ENCODE measurements at regions not wholly inside any gene's neighbourhood (a gene's known extent, or its start where the extent isn't known, plus 50 kb on each side); places are given as distances from the start of the nearest gene placed in this dataset.
"Not testable (repeated sequence)": the region's sequence is repeated elsewhere in the genome, so short reads cannot be mapped to it uniquely, and the experiment has no call there.

DNA sequence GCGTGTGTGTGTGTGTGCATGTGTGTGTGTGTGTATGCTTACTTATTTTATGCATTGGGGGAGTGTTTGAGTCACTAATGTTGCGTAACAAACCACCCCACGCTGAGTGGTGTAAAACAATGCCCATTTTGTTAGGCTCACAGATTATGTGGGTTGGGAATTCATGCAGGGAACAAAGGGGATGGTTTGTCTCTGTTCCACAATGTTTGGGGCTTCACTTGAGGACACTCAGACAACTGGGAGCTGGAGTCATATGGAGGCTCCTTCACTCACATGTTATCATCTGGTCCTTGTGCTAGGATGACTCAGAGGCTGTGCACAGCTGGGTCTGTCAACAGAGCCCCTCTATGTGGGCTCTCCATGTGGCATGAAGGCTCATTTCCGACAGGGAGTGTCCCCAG is 51.3 kb upstream of the LARGE1 start:
- DNase-seq, result no peak

DNA sequence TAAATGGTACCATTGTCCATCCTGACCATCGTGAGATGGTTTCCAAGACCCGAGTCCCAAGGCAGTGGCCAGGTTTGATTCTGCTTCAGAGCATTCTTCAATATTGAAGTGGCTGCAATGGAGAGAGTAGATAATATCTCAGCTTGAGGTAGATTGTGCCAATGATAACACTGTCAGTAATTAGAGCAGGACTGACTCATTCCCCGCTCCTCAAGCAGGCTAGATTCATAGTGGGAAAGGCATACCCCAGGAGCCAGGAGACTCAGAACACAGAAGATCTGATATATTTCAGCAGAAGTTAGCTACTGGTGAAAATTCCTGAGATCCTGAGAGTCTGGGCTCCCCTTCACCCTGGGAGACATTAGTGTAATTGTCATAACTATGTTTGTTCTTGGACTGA is 55.6 kb upstream of the LARGE1 start:
- no peak for DNase-seq

DNA sequence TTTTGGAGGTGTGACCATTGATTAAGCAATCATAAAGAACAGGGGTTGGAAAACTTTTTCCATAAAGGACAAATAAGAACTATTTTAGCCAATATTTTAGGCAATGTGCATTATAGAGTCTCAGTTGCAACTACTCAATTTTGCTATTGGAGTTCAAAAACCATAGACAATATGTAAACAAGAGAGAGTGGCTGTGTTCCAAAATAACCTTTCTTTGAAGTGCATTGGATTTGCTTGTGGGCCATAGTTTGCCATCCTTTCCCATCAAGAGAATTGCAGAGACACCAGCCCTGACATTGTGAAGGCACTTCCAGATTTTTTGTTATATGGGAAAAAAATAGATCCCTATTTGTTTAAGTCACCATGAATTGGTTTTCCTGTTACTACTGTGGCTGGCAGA is 63.3 kb upstream of the LARGE1 start:
- no peak for DNase-seq

DNA sequence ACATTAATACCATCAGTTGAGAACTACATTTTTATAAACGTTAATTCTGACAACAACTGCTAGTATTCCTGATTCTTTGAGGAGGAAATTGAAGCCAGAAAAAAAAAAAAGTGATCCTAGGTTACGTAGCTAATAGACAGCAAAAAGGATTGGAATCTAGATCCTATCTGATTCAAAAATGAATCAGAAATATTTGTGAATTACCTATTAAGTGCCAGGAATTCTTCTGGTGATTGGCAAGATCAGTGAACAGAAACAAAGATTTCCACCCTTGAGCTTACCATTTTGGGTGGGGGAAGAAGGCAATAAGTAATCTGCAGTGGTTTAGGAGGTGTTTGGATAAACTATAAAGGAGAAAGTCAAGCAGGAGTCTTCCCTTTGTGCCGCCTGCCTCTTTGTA is 63.9 kb upstream of the LARGE1 start:
- no peak for DNase-seq

DNA sequence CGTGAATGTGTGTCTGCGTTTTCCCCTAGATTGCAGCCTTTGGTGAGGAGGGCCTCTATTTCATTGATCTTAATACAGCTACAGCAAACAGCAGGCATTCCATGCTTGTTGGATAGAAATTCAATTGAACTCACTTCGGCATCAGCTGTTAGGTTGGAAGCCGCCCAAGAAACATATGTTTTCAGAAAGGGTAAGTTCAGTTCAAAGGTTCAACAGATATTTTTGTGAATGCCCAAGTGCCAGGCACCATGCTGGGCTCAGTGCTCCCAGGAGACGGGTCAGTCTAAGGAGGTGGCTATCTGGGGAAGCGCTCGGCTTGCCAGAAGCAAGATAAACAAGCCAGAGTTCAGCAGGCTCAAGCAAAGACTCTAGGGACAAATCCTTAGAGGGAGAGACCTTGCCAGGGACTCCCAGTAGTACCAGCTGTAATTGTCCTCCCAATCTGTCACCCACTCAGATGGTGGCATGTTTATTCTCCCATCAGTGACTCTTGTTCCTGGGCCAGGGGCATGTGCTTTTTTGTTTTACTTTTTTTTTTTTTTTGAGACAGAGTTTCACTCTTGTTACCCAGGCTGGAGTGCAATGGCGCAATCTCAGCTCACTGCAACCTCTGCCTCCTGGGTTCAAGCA is 64.5 kb upstream of the LARGE1 start:
- DNase-seq, result no peak

DNA sequence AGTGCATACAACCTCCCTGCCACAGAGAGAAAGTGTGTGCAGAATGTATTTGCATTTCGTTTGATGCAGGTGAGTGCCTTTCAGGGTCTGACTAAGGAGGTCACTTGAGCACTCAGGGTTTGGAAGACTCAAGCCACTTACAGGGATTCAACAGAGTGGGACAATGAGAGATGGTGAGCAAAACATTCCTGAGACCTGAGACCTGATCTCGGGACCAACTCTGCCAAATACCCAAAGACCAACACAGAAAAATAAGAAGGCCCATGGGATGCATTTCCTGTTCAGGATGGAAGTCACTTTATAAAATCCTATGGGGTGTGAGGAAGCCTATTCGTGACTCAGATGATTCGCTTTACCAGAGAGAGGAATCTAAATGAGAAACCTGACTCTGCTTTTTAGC is 65.2 kb upstream of the LARGE1 start:
- DNase-seq, result no peak

DNA sequence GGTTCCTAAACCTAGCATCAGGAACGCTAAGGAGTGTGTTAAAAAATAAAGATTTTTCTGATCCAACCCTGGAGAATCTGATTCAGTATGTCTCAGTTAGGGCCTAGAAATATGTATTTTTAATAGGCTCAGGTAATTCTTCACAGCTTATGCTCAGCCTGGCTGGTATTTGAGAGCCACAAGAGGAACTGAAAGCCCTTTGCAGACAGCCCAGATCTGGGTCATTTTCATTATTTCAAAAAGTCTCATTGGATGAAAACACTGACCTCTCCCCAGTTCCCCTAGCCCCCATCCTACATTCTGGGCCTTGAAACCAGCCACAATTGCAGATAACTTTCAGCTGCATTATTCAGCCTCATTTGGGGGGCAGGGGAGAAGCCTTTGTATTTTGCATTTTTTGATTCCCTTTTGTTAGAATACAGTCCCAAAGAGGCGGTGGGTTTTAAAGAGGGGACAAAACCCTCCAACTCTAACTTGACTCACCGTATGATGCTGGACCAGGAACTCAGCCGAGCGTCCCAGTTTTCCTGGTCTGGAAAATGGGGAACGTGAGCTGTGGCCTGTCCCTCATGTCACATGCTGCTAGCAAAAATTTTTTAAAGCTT is 66.0 kb upstream of the LARGE1 start:
- no peak for DNase-seq

DNA sequence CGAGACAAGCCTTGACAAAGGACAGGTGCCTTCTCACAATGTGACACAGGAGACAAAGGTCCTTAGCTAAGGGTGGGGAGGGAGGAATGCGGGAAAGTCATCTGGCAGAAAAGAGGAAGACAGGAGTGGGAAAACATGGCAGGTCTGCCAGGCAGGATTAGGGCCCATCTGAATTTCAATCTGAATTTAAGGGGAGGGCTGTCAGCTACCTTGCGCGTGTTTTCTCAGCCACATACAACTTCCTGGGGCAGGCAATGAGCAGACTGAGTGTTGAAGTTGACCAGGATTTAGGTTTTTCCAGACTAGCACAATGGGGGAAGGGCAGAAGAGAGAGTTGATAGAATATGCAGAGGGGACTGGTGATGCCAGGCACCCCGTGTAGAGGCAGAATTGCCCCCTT is 66.7 kb upstream of the LARGE1 start:
- DNase-seq, result no peak

DNA sequence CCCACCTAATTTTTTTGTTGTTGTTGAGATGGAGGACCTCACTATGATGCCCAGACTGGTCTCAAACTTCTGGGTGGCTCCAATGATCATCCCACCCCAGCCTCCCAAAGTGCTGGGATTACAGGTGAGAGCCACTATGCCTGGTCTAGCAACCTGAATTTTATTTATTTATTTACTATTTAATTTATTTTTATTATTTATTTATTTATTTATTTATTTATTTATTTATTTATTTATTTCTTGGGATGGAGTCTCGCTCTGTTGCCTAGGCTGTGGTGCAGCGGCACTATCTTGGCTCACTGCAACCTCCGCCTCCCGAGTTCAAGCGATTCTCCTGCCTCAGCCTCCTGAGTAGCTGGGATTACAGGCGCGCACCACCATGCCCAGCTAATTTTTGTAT is 69.0 kb upstream of the LARGE1 start:
- DNase-seq, result not testable (repeated sequence)

DNA sequence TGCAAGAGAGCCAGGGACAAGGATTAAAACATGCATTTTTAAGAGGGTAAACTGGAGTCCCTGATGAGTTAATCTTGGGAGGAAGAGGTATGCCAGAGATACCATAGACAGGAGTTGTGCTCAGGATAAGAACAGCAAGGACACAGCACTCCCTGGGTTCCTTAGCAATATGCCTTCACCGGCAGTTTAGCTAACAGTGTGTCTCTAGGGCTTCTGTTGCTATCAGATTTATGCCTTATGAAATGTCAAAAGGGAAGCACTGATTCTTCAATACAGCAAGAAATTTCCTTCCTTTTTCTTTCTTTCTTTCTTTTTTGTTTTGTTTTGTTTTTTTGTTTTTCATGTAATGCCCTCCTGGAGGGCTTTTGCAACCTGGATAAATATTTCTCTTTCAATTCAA is 71.3 kb upstream of the LARGE1 start:
- no peak for DNase-seq

DNA sequence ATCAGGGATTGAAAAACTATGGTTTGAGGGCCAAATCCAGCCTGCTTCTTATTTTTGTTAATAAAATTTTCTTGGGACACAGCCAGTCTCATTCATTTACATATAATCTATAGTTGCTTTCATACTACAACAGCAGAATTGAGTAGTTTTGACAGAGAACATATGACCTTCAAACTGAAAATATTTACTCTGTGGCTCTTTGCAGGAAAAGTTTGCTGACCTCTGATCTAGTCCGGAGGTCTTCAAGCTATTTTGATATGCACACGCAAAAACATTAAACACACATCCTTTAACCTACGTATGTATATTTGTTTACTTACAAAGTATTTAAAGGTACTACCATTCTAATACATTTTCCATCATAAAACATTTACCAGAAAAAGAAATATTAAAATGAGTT is 76.5 kb upstream of the LARGE1 start:
- DNase-seq, result no peak

DNA sequence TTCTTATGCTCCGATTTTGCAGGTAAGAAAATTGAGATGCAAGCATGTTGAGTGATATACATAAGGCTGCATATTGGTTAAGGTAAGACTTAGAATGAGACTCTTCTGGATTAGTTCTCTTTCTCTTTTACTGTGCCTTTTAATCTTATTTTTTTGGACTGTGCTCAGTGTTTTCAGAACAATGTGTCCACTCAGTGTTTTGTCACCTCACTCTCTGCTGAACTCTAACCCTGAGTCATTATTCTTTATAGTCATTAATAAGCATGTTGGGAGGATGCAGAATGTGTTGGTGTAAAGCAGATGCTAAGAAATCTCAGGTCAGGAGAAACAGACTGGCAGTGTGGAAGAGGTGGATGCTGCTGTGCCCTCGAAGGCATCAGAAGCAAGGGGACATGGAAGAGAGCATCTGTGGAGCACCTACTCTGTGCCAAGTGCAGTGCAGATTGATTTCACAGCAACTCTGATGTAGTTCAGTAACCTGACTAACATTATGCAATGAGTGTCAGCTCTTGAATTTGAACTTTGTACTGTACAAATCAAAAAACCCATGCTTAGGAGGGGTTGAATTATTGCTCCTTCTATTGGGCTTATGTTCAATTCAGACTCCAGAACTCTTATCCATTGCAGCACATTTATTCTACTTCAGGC is 80.7 kb upstream of the LARGE1 start:
- no peak for DNase-seq

DNA sequence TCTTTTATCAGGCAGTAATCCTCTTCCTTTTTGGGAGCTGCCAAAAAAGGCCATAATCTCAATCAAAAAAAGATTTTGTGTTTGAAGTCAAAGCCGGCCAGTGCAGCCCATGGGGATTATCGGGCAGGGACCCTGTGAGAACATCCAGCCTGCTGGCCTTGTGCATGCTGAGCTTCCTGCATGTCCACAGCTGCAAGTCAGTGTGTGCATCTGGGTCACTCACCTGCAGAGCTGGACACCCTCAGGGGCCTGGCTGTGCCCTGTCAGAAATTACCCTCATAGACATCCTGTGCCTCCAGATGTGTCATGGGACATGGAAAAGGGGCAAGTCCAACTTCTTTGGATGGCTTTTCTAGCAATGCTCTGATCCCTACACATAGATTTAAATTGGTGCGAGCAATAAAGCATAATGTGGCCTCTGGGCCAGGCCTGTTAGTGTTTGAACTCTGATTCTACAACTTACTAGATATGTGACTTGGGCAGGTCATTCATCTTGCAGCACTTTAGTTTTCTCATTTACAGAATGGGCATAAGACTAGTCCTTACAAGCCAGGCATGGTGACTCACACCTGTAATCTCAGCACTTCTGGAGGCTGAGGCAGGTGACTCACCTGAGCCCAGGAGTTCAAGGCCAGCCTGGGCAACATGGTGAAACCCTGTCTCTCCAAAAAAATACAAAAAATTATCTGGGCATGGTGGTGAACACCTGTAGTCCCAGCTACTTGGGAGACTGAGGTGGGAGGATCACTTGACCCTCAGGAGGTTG is 81.6 kb upstream of the LARGE1 start:
- DNase-seq, result no peak

DNA sequence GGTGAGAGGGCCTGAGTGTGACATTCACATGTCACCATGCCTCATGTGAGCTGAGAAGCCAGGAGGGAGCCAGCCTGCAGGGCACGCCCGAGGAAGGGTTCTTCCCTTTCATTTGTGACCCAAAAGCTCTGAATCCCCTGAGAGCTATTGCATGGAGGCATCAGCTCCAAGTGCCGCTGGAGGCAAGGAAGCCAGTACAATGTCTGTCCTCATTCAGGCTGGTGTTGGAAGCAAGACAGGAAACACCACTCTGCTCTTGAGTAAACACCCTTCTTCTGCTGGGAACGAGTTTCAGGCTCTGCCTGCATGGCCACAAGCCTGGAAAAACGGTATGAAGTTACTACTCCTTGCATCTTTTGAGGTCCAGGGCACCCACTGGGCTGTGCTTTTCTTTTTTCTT is 83.8 kb upstream of the LARGE1 start:
- no peak for DNase-seq

DNA sequence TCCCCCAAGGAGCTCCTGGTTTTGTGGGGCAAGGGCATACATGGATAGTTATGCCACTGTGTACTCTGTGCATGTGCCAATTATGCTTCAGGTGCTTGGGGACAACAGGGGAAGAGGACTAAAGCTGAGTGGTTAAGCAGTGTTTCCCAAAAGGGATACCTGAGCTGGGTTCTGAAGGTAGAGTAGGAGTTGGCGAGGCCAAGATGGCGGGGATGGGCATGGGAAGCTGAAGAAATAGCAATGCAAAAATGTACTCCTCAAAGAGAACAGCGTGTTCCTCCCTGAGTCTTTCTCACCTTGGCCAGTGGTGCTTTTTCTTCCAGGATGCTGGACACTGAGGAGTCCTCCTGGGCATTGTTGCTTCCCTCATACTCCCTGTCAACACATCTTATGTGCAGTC is 90.0 kb upstream of the LARGE1 start:
- DNase-seq, result no peak

DNA sequence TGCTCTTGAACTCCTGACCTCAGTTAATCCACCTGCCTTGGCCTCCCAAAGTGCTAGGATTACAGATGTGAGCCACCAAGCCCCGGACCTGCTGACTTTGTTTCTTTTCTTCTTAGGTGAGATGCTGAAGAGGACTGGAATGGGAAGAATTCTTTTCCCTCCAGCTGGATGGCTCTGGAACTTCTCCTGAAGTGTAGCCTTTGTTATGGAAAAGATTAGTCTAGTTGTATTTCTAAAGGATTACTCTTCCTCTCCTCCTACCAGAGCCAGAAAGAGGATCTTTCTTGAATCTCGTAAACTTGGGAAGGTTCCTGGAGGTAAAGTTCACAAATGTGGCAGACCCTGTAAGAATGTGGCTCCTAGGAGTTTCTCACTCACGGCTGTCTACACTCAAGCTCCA is 95.4 kb upstream of the LARGE1 start:
- no peak for DNase-seq

DNA sequence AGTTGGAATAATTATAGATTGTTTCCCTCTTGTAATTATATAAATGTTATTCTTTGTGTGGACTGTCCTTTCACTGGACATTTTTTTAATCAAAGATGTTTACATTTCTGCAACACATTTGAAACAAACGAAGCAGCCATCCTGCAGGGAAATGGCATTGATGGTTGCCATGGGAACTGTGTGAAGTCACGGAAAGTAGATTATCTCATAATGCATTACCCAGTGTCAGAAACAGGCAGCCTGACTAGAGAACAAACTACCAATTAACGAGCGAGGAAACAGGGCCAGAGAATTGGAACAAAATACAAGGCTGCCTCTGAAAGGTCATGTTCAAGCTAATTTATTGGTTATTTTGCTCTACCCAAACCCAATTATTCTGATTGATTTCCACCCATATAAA is 96.9 kb upstream of the LARGE1 start:
- DNase-seq, result no peak

DNA sequence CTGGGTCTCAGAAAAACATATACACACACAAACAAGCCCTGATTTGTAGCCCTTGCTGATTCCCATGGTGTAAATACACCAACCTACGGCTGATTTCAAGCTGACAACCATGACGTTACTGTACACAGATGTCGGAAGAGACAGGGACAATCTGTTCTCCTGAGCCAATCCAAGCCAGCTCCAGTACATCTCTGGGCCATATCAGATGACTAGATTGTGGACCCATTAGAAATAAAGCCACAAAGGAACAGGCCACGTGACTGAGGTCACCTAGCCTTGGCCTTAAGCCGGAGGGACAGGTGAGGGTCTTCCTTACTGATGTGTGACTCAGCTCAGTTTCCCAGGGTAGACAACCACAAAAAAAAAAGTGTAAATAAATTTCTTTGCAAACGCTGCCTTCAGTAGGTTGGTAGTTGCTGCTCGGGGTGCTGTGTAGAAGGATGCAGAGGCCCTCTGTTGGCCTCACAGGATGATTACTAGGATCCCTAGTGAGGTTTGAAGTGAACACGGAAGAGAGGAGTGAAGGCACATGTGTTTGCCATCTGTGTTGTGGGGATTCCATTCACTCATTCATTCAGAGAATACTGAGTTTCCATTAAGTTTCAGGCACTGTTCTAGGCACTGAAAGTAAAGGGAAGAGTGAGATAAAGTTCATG is 99.0 kb upstream of the LARGE1 start:
- DNase-seq, result no peak

DNA sequence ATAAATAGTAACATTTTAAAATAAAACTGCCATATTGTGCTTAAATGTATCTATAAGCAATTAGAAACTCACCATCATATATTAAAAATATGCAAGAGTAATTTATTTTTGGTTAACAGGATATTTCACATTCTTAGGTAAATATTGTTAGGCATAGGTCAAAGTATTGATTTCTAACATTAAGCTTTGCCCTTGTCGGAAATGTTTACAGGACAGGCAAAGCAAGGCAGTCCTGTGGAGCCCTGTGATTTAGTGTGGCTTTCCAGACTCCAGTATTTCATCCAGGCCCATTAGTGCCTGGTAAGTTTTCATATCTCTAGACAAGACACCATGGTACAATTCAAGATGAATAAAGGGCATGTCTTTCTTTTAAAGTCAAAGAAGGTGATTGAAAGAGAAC is 114.9 kb upstream of the LARGE1 start:
- DNase-seq, result no peak

DNA sequence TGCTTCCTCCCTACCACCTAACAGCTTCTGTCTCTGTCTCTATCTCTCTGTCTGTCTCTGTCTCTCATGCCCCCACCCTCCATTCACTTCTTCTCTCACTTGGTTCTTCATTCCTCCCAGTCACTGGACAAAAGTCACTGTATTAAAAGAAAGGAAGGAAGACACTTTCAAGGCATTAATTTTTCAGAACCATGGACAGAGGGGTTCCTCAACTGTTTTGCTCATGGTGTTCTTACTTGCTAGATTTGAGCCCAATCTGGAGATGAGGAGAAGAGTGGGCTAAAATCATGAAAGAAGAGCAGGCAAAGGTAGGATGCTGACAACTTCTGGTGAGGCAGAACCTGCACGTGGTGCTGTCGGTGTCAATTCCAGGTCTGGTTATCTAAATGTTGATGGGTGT is 116.7 kb upstream of the LARGE1 start:
- DNase-seq, result no peak

DNA sequence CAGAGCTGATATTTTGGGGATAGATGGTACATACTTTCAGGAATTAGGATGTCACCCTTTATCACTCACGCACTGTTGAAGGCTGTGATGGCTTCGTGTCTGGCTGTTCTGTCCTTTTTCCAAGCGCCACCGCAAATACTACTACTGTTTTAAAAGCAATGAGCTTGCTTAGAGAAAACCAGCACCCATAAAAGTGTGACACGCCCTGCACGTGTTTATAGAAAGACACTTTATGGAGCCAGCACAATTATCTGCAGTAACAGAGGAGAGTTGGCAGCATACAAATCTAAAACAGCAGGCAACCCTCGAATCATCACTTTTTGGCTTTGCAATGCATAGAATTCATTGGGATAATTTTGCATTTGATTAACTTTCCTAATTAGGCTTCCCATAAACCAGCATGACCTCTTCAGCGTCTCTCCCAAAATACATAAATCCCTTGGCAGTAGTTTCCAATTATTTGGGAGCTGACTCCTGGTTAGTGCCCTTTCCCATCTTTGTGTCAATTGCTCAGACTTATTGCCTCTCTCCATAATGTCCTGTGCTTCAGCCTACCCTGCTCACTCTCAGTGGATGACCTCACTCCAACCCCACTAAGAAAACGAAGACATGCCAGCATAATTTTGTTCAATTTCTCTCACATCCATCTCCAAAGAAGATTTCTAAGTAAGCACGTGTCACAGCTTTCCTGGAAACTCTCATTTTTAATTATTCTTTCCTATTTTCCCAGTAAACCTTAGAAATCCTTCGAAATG is 118.7 kb upstream of the LARGE1 start:
- DNase-seq, result no peak

DNA sequence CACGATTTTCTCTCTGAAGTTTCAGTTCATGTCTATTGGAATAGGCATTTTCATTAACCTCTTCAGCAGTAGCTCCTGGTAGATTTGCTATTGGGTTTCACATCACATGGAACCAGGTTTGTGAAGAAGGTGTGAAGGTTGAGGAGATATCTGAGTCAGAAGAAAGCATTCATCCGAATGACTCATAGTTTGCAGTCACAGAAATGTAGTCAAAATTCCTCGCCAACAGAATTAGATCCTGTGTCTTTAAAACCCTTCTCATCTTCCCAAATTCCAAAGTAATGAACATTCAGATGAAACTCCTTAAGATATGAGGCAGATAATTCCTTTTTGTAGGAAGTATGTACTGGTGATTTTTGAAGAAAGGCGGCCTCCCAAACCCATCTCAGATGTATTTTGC is 125.0 kb upstream of the LARGE1 start:
- no peak for DNase-seq
